Esophagus squamous epithelium (tissue), 5 donors: ENCODE measurements at regions not wholly inside any gene's neighbourhood (a gene's known extent, or its start where the extent isn't known, plus 50 kb on each side); places are given as distances from the start of the nearest gene placed in this dataset.

Experiments used
- DNase-seq: peaks from one replicate; lab custom pipeline; 2025; lab: John Stamatoyannopoulos, UW
- H3K27ac ChIP-seq, 4 donors: fragments of 200-600 bp; sonication (generic); one replicate each; pipeline ENCODE4 v1.5.1; 2016 to 2019; ENCODE audit warnings: mild to moderate bottlenecking in 1 of 4
- H3K27me3 ChIP-seq, 4 donors: fragments of 200-600 bp; sonication (generic); 1 replicate in 3 of 4; 2 replicates in 1 of 4; pipeline versions ENCODE4 v1.5.1 to v1.6.0; 2017 to 2021; ENCODE audit warnings: antibody characterized with exemption in 1 of 4
- H3K36me3 ChIP-seq, 3 donors: fragments of 200-600 bp; sonication (generic); one replicate each; pipeline ENCODE4 v1.5.1; 2016 to 2019
- H3K4me1 ChIP-seq, 3 donors: fragments of 200-600 bp; sonication (generic); one replicate each; pipeline ENCODE4 v1.5.1; 2017 to 2019
- H3K4me3 ChIP-seq, 4 donors: fragments of 200-600 bp; sonication (generic); 1 replicate in 3 of 4; 2 replicates in 1 of 4; pipeline ENCODE4 v1.5.1; 2016 to 2019; ENCODE audit warnings: mild to moderate bottlenecking in 2 of 4, moderate library complexity in 1 of 4
- H3K9me3 ChIP-seq, 3 donors: fragments of 200-600 bp; sonication (generic); one replicate each; pipeline ENCODE4 v1.5.1; 2016 to 2019
- CTCF ChIP-seq, 6 experiments: fragments of 450-650 bp in 4 of 6; fragments of 200-600 bp in 2 of 6; sonication (generic) in 2 of 6; IDR thresholded peaks; one replicate each; pipeline ENCODE4 v1.5.1; 2016 to 2019; ENCODE audit warnings: antibody characterized with exemption in 6 of 6, mild to moderate bottlenecking in 4 of 6, moderate library complexity in 4 of 6
- POLR2A ChIP-seq, 4 donors: fragments of 450-650 bp; IDR thresholded peaks; one replicate each; pipeline ENCODE4 v1.6.1; 2017; ENCODE audit warnings: antibody characterized with exemption in 4 of 4, mild to moderate bottlenecking in 4 of 4, moderate library complexity in 3 of 4
- WGBS, 2 donors: methylation state at CpG; one replicate each; pipeline ENCODE4 v1.1.5; 2018; 5-methylcytosine and 5-hydroxymethylcytosine counted together
- intact Hi-C: fragments of 100-400 bp; cut with DNase I; formaldehyde crosslinking; loops from one replicate; pipeline ENCODE4 v1.15.0; 2022
- donor health status: DM: yes; HTN: yes; CAD: no.

- Histone ChIP-seq H3K36me3 (no peaks in the 10 kb centered on the region), H3K27ac (no peak overlapping the region), H3K9me3 (no peaks in the 10 kb centered on the region), H3K4me3 (no peak overlapping the region), H3K4me1 (no peaks in the 10 kb centered on the region), H3K27me3 (no peaks in the 10 kb centered on the region)
- intact Hi-C loops: no loop called here
- DNase-seq: no peak
- no peak for TF ChIP-seq CTCF (IDR thresholded peaks at IDR 0.05)
- no peak for TF ChIP-seq POLR2A (IDR thresholded peaks at IDR 0.05)
Measured at GRCh38 chr13:22861958-22862466, 318.8 kb upstream of the SGCG start.

- Histone ChIP-seq H3K4me3 (no peak overlapping the region), H3K9me3 (no peaks in the 10 kb centered on the region), H3K27me3 (no peaks in the 10 kb centered on the region), H3K4me1 (no peaks in the 10 kb centered on the region), H3K36me3 (no peaks in the 10 kb centered on the region), H3K27ac (no peak overlapping the region)
- TF ChIP-seq POLR2A (IDR thresholded peaks at IDR 0.05) (no peak), CTCF (IDR thresholded peaks at IDR 0.05) (no peak)
- no peak for DNase-seq
- intact Hi-C loops: no loop called here
Measured at GRCh38 chr13:22862478-22862877, 318.3 kb upstream of the SGCG start.

GRCh38 chr13:22866221-22866620 lies 314.6 kb upstream of the SGCG start:
- Histone ChIP-seq H3K36me3 (no peaks in the 10 kb centered on the region), H3K4me1 (no peaks in the 10 kb centered on the region), H3K4me3 (no peak overlapping the region), H3K27ac (no peak overlapping the region), H3K9me3 (no peaks in the 10 kb centered on the region), H3K27me3 (no peaks in the 10 kb centered on the region)
- no peak for DNase-seq
- TF ChIP-seq CTCF (IDR thresholded peaks at IDR 0.05) (no peak), POLR2A (IDR thresholded peaks at IDR 0.05) (no peak)
- intact Hi-C loops: no loop called here
- 90 to 91% methylated on average over 9 of the region's 9 CpGs for WGBS, 2 donors

GRCh38 chr13:22871231-22871630 lies 309.5 kb upstream of the SGCG start:
- Histone ChIP-seq H3K27me3 (no peaks in the 10 kb centered on the region), H3K9me3 (no peaks in the 10 kb centered on the region), H3K4me3 (no peak overlapping the region), H3K4me1 (no peaks in the 10 kb centered on the region), H3K27ac (no peak overlapping the region), H3K36me3 (no peaks in the 10 kb centered on the region)
- intact Hi-C loops: no loop called here
- TF ChIP-seq CTCF (IDR thresholded peaks at IDR 0.05): no peak
- TF ChIP-seq POLR2A (IDR thresholded peaks at IDR 0.05): no peak
- no CpG with 5 or more reads among the region's 2 CpGs for WGBS, 2 donors
- no peak for DNase-seq

GRCh38 chr13:22874839-22875238 lies 305.9 kb upstream of the SGCG start:
- Histone ChIP-seq H3K27me3 (no peaks in the 10 kb centered on the region), H3K9me3 (no peaks in the 10 kb centered on the region), H3K36me3 (no peaks in the 10 kb centered on the region), H3K27ac (no peak overlapping the region), H3K4me3 (no peak overlapping the region), H3K4me1 (no peaks in the 10 kb centered on the region)
- TF ChIP-seq CTCF (IDR thresholded peaks at IDR 0.05) (no peak), POLR2A (IDR thresholded peaks at IDR 0.05) (no peak)
- intact Hi-C loops: no loop called here
- DNase-seq: no peak
- 30 to 38% methylated on average over 1 of the region's 1 CpG for WGBS, 2 donors
